LNCaP clone FGC (cell line): ENCODE measurements at regions not wholly inside any gene's neighbourhood (a gene's known extent, or its start where the extent isn't known, plus 50 kb on each side); places are given as distances from the start of the nearest gene placed in this dataset.
"Not testable (repeated sequence)": the region's sequence is repeated elsewhere in the genome, so short reads cannot be mapped to it uniquely, and the experiment has no call there.

Experiments used
- DNase-seq: peaks from one replicate; pipeline ENCODE4 v3.0.0-alpha.2; 2011; ENCODE audit warnings: low read depth
- H3K4me3 ChIP-seq: 2 replicates; pipeline ENCODE4 v1.5.1; 2011; ENCODE audit warnings: mild to moderate bottlenecking, low read depth, low read length, control low read depth
- CTCF ChIP-seq: IDR thresholded peaks from 2 replicates; pipeline ENCODE4 v1.5.1; 2012; ENCODE audit warnings: mild to moderate bottlenecking; ENCODE audit not compliant: control insufficient read depth, insufficient read depth; ENCODE audit errors: extremely low read depth

- peak; percentile 29 for TF ChIP-seq CTCF
- no peak for DNase-seq
- H3K4me3 ChIP-seq = no peak overlapping the region
These were observed 52.8 kb upstream of the SRSF6 start for GRCh38 chr20:43404878-43405277.

- DNase-seq = not testable (repeated sequence)
These were observed 56.8 kb upstream of the SRSF6 start for GRCh38 chr20:43400882-43401281.

DNA sequence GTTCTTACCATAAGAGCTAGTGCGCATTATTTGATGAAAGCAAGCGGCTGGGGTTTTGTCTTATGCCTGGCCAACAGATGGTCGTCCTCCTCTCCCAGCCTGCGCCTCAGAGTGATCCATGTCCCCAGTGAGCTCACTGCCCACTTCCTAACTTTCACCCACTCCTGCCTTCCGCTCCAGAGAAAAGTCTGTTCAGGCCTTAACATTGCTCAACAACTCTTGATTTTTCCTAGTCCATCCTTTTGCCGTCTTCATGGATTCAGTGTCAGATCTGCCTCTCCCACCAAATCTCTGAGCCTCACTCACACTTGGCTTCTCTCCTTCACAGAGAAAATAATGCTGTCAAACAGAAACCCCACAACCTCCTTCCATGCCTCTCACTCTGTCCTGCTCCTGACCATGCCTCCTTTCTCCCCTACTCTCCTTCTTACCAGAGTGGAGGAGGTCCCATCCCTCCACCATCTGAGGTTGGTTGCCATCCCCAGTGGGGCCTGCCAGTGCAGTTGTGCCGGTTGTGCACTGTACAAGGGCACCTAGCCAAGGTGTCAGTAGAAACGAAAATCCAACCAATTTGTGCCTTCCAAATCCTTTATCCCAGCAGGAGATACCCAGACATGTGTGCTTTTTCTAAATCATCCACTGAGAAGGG is 58.9 kb upstream of the SRSF6 start:
- H3K4me3 ChIP-seq = no peak overlapping the region
- no peak for DNase-seq
- TF ChIP-seq CTCF = no peak

More at GRCh38 chr20:43400882-43401281, 56.8 kb upstream of the SRSF6 start:
- H3K4me3 ChIP-seq = not testable (repeated sequence)

DNA sequence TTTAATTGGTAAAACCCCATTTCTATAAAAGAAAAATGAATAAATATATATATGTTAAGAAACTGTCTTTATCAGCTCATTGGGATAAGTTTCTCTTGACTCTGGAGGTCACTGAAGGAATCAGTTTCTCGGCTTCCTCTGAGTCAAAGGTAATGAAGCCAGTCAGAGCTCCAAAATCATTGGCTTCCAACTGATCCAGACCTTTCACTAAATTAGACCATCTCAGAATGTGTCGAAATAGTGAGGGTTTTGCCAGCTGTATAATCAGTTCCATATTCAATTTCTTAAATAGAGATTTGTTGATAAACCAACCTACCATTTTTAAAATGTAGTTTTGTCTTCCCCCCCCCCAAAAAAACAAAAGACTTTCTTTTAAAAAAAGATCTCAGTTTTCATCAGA is 60.5 kb upstream of the SRSF6 start:
- no peak for TF ChIP-seq CTCF
- DNase-seq = no peak
- H3K4me3 ChIP-seq = no peak overlapping the region

DNA sequence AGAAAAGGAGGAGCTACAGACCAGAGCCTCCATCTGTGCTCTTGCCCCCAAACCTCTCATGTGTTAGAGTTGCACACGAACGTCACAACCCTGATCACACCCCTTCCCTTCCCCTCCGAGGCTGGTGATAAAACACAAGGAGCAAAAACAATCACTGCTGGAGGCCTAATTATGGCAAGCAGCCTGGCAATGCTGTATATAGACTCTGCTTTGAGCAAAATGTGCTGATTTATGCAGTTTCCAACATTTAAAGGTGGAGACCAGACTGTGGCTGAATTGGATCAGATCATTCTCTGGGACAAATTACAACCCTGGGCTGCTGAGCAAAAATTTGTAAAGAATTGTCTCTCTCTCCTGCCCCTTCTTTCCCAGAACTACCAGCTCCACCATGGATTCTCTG is 64.6 kb upstream of the SRSF6 start:
- H3K4me3 ChIP-seq = no peak overlapping the region
- DNase-seq = no peak
- no peak for TF ChIP-seq CTCF

DNA sequence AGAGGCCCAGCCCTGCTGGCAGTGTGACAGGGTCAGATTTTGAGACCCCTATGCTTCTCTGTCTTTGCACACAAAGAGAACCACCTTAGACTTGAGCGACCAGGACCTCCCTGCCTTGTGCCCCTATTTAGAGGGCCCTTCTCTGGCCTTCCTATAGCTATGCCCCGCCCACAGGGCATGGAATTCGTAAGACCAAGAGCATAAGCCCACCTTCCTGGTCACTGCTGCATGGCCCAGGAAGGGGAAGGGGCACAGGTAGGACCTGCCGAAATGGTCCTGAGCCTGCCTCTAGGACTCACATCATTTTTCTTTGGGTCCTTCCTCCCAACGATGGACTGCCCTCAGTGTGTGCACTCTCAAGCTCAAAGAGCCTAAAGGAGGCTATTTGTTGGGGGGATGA is 65.1 kb upstream of the SRSF6 start:
- H3K4me3 ChIP-seq = no peak overlapping the region
- TF ChIP-seq CTCF = no peak
- no peak for DNase-seq

GRCh38 chr20:43389839-43390626 is 67.7 kb upstream of the SRSF6 start:
- TF ChIP-seq CTCF = 0 out of 2 replicates have a peak, but pooled peaks have one; percentile 4
- no peak for DNase-seq
- no peak overlapping the region for H3K4me3 ChIP-seq
